AG04450 (cell line): ENCODE measurements at regions not wholly inside any gene's neighbourhood (a gene's known extent, or its start where the extent isn't known, plus 50 kb on each side); places are given as distances from the start of the nearest gene placed in this dataset.

ENCODE experiments used
- CTCF ChIA-PET: fragments of 300-600, 350-600 bp; formaldehyde crosslinking; extraction: SDS; loops from one replicate; lab custom pipeline; 2022; ENCODE audit warnings: antibody characterized with exemption, inconsistent platforms; lab: Charles Lee
- POLR2A ChIA-PET: fragments of 350-600 bp; formaldehyde crosslinking; extraction: SDS; loops from one replicate; lab custom pipeline; 2021; ENCODE audit warnings: antibody characterized with exemption, inconsistent platforms; lab: Yijun Ruan, JAX
- DNase-seq: peaks from one replicate; pipeline ENCODE4 v3.0.0-alpha.2; 2011; ENCODE audit warnings: low read depth, low spot score
- H3K27ac ChIP-seq: one replicate; pipeline ENCODE4 v1.5.1; 2012; ENCODE audit warnings: low read depth, low read length, control low read depth
- H3K27me3 ChIP-seq: one replicate; pipeline ENCODE4 v1.6.0; 2012; ENCODE audit warnings: low read length; ENCODE audit not compliant: control insufficient read depth, insufficient read depth
- H3K4me3 ChIP-seq: 2 replicates; pipeline ENCODE4 v1.5.1; 2011; ENCODE audit warnings: mild to moderate bottlenecking, low read depth, low read length, control low read depth
- H3K9me3 ChIP-seq: 2 replicates; pipeline ENCODE4 v1.5.1; 2012; ENCODE audit warnings: low read length; ENCODE audit not compliant: control insufficient read depth, insufficient read depth
- CTCF ChIP-seq: IDR thresholded peaks from 2 replicates; pipeline ENCODE4 v1.5.1; 2011; ENCODE audit warnings: low read depth, low read length, control low read depth, inconsistent platforms

- Histone ChIP-seq H3K27ac (no peak overlapping the region), H3K4me3 (no peak overlapping the region), H3K9me3 (peaks cover 9% of the 10 kb centered on the region), H3K27me3 (no peaks in the 10 kb centered on the region)
- POLR2A ChIA-PET = no interaction called here
- no peak for DNase-seq
- TF ChIP-seq CTCF = no peak
- CTCF ChIA-PET = no interaction called here
Observed at GRCh38 chr4:96524311-96524875, 684.5 kb downstream of the PDHA2 start.

DNA sequence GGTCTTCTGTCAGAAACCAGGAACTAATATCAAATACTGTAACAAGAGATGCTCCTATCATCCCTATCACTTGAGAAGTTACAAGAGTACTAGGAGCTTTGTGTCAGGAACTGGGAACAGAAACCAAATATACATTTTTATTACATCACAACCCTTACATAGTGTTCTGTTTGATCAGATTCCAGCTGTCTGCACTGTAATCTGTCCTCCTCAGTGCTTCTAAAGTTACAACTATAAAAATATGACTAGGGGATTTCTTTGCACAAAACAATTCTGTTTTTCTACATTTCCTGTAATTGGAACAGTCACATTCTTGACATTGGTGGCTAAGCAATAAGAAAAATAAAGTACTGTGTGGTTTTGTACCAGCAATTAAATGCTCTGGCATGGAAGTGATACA lies 686.0 kb downstream of the PDHA2 start:
- DNase-seq = no peak
- peaks cover 6% of the 10 kb centered on the region for H3K9me3 ChIP-seq
- no peak overlapping the region for H3K27ac ChIP-seq
- no peak for TF ChIP-seq CTCF
- no peak overlapping the region for H3K4me3 ChIP-seq
- POLR2A ChIA-PET = no interaction called here
- H3K27me3 ChIP-seq = no peaks in the 10 kb centered on the region
- CTCF ChIA-PET = no interaction called here

DNA sequence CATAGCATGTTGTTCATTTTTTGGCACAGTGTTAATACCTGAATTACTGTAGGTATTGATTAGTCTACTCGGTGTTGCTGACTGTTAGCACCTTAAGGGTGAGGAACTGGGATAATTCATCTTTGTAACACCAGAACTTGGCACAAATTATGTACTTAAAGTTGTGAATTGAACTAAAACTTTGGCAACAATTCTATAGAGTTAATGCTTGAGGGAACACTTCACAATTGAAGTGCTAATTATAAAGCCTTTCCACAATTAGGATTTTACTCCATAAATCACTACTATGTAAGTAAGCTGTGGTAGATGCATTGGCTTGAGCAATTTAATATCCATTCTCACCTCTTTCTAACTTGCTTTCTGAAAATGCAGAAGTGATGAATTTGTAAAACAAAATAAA lies 686.7 kb downstream of the PDHA2 start:
- no peak for DNase-seq
- no peak for TF ChIP-seq CTCF
- ChIA-PET CTCF (no interaction called here), POLR2A (no interaction called here)
- Histone ChIP-seq H3K27ac (no peak overlapping the region), H3K4me3 (no peak overlapping the region), H3K9me3 (no peaks in the 10 kb centered on the region), H3K27me3 (no peaks in the 10 kb centered on the region)

DNA sequence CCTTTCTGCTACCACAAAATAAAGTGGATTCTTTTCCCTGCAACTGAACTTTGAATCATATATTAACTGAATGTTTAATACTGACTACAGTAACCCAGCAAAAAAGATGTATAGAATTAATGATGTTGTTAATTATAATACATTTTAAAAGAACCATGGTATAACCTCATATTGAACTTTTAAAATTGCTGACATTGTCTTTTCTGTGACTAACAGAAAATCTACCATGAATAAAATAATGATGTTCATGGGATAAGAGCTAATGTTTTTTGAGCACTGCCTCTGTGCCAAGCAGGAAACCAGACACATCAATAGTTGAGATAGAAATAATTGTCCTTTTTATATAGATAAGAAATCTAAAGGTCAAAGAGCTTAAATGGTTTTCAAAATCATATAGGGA lies 691.9 kb downstream of the PDHA2 start:
- no peak for DNase-seq
- Histone ChIP-seq H3K9me3 (peaks cover 9% of the 10 kb centered on the region), H3K27me3 (no peaks in the 10 kb centered on the region), H3K27ac (no peak overlapping the region), H3K4me3 (no peak overlapping the region)
- ChIA-PET CTCF (no interaction called here), POLR2A (no interaction called here)
- no peak for TF ChIP-seq CTCF

- DNase-seq = no peak
- H3K9me3 ChIP-seq = peaks cover 8% of the 10 kb centered on the region
- TF ChIP-seq CTCF = no peak
- POLR2A ChIA-PET = no interaction called here
- H3K4me3 ChIP-seq = no peak overlapping the region
- no peak overlapping the region for H3K27ac ChIP-seq
- CTCF ChIA-PET = no interaction called here
- H3K27me3 ChIP-seq = no peaks in the 10 kb centered on the region
Observed at GRCh38 chr4:96543346-96543745, 703.5 kb downstream of the PDHA2 start.
